Osteocyte (in vitro differentiated cells): ENCODE measurements at regions not wholly inside any gene's neighbourhood (a gene's known extent, or its start where the extent isn't known, plus 50 kb on each side); places are given as distances from the start of the nearest gene placed in this dataset.

Source experiments
- DNase-seq: peaks from one replicate; pipeline ENCODE4 v3.0.0; 2021; ENCODE audit warnings: mixed read lengths; ENCODE audit not compliant: unreplicated experiment; ENCODE audit errors: extremely low spot score
- H3K27ac Mint-ChIP-seq: one replicate; pipeline ENCODE4 v1.8.0; 2021; ENCODE audit warnings: mild to moderate bottlenecking, mixed read lengths; ENCODE audit not compliant: unreplicated experiment
- H3K27me3 Mint-ChIP-seq: one replicate; pipeline ENCODE4 v1.8.0; 2021; ENCODE audit warnings: mixed read lengths; ENCODE audit not compliant: unreplicated experiment
- H3K36me3 Mint-ChIP-seq: one replicate; pipeline ENCODE4 v1.8.0; 2021; ENCODE audit warnings: mixed read lengths; ENCODE audit not compliant: unreplicated experiment
- H3K4me1 Mint-ChIP-seq: one replicate; pipeline ENCODE4 v1.8.0; 2021; ENCODE audit warnings: mixed read lengths; ENCODE audit not compliant: unreplicated experiment
- H3K4me3 Mint-ChIP-seq: one replicate; pipeline ENCODE4 v1.8.0; 2021; ENCODE audit warnings: mild to moderate bottlenecking, moderate library complexity, mixed read lengths; ENCODE audit not compliant: unreplicated experiment
- H3K9me3 Mint-ChIP-seq: one replicate; pipeline ENCODE4 v1.8.0; 2021; ENCODE audit warnings: mixed read lengths; ENCODE audit not compliant: unreplicated experiment
- TF ChIP-seq, protein P1 (sequence below): fragments of 200-600 bp; sonication (generic); IDR thresholded peaks from 2 replicates; pipeline ENCODE4 v1.5.0; 2021; ENCODE audit warnings: antibody characterized with exemption, mild to moderate bottlenecking, moderate library complexity

DNA sequence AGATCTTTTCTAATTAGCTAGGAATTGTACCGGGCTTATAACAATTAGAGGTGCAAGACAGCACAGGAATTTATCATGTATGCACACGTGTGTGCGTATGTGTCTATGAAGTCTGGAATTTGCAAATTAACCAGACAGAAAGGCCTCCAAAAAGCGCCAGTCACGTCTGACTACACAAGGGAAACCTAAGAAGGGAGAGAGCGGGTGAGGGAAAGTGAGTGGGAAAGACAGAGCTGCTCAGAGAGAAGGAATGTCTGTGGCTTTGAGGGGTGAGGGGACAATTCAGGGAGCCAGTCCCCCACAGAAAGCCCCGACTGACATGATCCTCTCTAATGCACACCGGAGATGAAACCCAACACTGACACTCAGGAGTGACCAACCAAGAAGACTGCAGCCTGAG lies 197.7 kb upstream of the SH3BP4 start:
- H3K9me3 Mint-ChIP-seq: no peaks in the 10 kb centered on the region
- H3K4me1 Mint-ChIP-seq: peaks cover 14% of the 10 kb centered on the region
- H3K4me3 Mint-ChIP-seq: no peak overlapping the region
- no peak overlapping the region for H3K27ac Mint-ChIP-seq
- H3K36me3 Mint-ChIP-seq: no peaks in the 10 kb centered on the region
- TF ChIP-seq, protein P1, sequence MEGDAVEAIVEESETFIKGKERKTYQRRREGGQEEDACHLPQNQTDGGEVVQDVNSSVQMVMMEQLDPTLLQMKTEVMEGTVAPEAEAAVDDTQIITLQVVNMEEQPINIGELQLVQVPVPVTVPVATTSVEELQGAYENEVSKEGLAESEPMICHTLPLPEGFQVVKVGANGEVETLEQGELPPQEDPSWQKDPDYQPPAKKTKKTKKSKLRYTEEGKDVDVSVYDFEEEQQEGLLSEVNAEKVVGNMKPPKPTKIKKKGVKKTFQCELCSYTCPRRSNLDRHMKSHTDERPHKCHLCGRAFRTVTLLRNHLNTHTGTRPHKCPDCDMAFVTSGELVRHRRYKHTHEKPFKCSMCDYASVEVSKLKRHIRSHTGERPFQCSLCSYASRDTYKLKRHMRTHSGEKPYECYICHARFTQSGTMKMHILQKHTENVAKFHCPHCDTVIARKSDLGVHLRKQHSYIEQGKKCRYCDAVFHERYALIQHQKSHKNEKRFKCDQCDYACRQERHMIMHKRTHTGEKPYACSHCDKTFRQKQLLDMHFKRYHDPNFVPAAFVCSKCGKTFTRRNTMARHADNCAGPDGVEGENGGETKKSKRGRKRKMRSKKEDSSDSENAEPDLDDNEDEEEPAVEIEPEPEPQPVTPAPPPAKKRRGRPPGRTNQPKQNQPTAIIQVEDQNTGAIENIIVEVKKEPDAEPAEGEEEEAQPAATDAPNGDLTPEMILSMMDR: no peak
- peaks cover 3% of the 10 kb centered on the region for H3K27me3 Mint-ChIP-seq
- no peak for DNase-seq

- Mint-ChIP-seq H3K27me3 (peaks cover 3% of the 10 kb centered on the region), H3K4me1 (peaks cover 14% of the 10 kb centered on the region), H3K27ac (peak overlapping the region; percentile 36), H3K9me3 (no peaks in the 10 kb centered on the region), H3K36me3 (no peaks in the 10 kb centered on the region), H3K4me3 (no peak overlapping the region)
- TF ChIP-seq, protein P1: no peak
- no peak for DNase-seq
Measured at GRCh38 chr2:234753701-234754100, 198.1 kb upstream of the SH3BP4 start.

GRCh38 chr2:234752966-234753365 lies 198.9 kb upstream of the SH3BP4 start:
- H3K4me1 Mint-ChIP-seq: peaks cover 14% of the 10 kb centered on the region
- H3K9me3 Mint-ChIP-seq: no peaks in the 10 kb centered on the region
- TF ChIP-seq, protein P1: no peak
- no peak for DNase-seq
- no peak overlapping the region for H3K27ac Mint-ChIP-seq
- no peak overlapping the region for H3K4me3 Mint-ChIP-seq
- H3K27me3 Mint-ChIP-seq: peaks cover 3% of the 10 kb centered on the region
- no peaks in the 10 kb centered on the region for H3K36me3 Mint-ChIP-seq

DNA sequence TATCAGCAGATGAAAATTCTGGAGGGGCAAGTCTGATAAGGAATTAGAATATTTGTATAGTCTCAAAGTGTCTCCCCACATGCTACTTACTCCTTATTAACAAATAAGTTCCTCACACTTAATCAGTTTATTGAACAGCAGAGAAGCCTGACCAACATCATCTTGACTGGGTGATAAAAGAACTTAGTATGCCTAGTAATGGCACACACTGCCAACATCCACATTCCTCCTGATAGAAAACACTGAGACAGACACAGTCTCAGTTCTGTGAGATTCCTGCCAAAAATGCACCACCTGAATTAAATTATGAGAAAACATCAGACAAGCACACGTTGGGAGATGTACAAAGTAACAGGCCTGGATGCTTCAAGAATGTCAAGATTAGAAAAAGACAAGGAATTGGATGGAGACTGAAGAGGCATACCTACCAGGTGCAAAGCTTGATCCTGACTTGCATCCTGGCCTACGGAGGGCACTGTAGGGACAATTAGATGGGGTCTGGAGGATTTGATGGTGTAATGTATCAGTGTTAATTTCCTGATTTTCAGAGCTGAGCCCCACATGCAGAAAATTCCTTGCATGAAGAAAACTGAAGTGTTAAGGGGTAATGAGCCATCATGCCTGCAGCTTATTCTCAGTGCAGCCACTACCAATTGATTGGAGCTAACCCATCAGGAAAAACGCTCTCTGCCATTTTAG lies 200.4 kb upstream of the SH3BP4 start:
- Mint-ChIP-seq H3K27ac (no peak overlapping the region), H3K9me3 (no peaks in the 10 kb centered on the region), H3K36me3 (no peaks in the 10 kb centered on the region), H3K4me1 (peaks cover 14% of the 10 kb centered on the region), H3K27me3 (peaks cover 3% of the 10 kb centered on the region), H3K4me3 (no peak overlapping the region)
- TF ChIP-seq, protein P1: peak; percentile 10
- no peak for DNase-seq

DNA sequence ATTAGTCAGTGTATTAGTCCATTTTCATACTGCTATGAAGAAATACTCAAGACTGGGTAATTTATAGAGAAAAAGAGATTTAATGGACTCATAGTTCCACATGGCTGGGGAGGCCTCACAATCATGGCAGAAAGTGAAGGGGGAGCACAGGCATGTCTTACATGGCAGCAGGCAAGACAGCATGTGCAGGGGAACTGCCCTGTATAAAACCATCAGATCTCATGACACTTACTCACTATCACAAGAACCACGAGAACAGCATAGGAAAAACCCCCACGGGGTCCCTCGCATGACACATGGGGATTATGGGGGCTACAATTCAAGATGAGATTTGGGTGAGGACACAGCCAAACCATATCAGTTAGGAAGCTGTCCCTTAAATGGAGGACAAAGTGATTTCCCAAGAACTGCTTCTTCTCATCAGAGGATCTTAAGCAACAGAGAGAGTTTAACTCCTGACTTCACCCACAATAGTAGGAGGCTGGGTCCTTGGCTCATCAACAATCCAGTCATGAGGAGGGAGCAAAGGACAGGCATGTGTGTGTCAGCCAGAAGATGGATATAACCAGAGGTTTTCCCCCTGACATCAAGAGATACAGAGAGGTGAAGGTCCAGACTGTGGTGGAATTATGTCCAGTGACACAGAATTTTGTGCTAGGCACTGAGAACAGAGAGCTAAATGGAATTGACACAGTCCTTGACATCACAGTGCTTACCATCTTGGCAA lies 203.8 kb upstream of the SH3BP4 start:
- Mint-ChIP-seq H3K36me3 (no peaks in the 10 kb centered on the region), H3K27ac (no peak overlapping the region), H3K4me1 (no peaks in the 10 kb centered on the region), H3K4me3 (no peak overlapping the region), H3K9me3 (no peaks in the 10 kb centered on the region), H3K27me3 (peaks cover 3% of the 10 kb centered on the region)
- DNase-seq: no peak
- TF ChIP-seq, protein P1: no peak
